ENCODE measurements at regions not wholly inside any gene's neighbourhood (a gene's known extent, or its start where the extent isn't known, plus 50 kb on each side); places are given as distances from the start of the nearest gene placed in this dataset.

GRCh38 chr7:15829691-15830090, 143.2 kb upstream of the MEOX2 start:
- DNase-seq (ENCODE audit: low read depth, low spot score) = no peak
- no peak for TF ChIP-seq CTCF (IDR thresholded peaks at IDR 0.05; ENCODE audit: low read depth, low read length)
- CTCF ChIA-PET = no interaction called here
- POLR2A ChIA-PET = no interaction called here
- Histone ChIP-seq H3K4me3 (ENCODE audit: low read depth, low read length) (no peak overlapping the region), H3K9me3 (ENCODE audit: control insufficient read depth, insufficient read depth, low read length) (no peaks in the 10 kb centered on the region), H3K27me3 (ENCODE audit: control insufficient read depth, insufficient read depth, low read length) (no peaks in the 10 kb centered on the region), H3K27ac (ENCODE audit: low read depth, low read length) (no peak overlapping the region)

DNA sequence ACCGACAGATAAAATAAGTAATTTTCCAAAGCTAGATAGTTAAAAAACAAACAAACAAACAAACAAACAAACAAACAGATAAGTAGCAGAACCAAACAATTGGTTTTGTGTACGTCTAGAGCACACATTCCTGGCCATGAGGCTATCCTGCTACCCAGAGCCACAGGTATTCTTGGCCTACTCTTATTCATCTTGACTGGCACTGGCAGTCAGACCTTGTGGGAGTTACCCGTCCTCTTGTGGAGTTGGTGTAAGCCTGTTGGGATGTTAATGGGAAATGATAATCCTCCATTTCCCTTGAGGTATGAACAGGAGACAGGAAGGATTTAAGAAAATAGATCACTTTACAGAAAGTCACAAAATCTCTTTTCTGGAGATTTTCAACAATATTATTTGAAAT, 142.4 kb upstream of the MEOX2 start:
- Histone ChIP-seq H3K9me3 (ENCODE audit: control insufficient read depth, insufficient read depth, low read length) (no peaks in the 10 kb centered on the region), H3K4me3 (ENCODE audit: low read depth, low read length) (no peak overlapping the region), H3K27me3 (ENCODE audit: control insufficient read depth, insufficient read depth, low read length) (no peaks in the 10 kb centered on the region), H3K27ac (ENCODE audit: low read depth, low read length) (no peak overlapping the region)
- DNase-seq (ENCODE audit: low read depth, low spot score) = no peak
- ChIA-PET CTCF (no interaction called here), POLR2A (no interaction called here)
- no peak for TF ChIP-seq CTCF (IDR thresholded peaks at IDR 0.05; ENCODE audit: low read depth, low read length)

GRCh38 chr7:15821484-15822427, 135.3 kb upstream of the MEOX2 start:
- Histone ChIP-seq H3K9me3 (ENCODE audit: control insufficient read depth, insufficient read depth, low read length) (no peaks in the 10 kb centered on the region), H3K27ac (ENCODE audit: low read depth, low read length) (no peak overlapping the region), H3K4me3 (ENCODE audit: low read depth, low read length) (no peak overlapping the region), H3K27me3 (ENCODE audit: control insufficient read depth, insufficient read depth, low read length) (no peaks in the 10 kb centered on the region)
- DNase-seq (ENCODE audit: low read depth, low spot score) = no peak
- ChIA-PET POLR2A (no interaction called here), CTCF (interaction anchor here (0.9 to 1.0 kb wide), 4 partner anchors 17 to 743 kb away, joined by 3 read pairs; no protein-coding TSS in a partner anchor)
- no peak for TF ChIP-seq CTCF (IDR thresholded peaks at IDR 0.05; ENCODE audit: low read depth, low read length)

- no peak for DNase-seq (ENCODE audit: low read depth, low spot score)
- Histone ChIP-seq H3K4me3 (ENCODE audit: low read depth, low read length) (no peak overlapping the region), H3K27ac (ENCODE audit: low read depth, low read length) (no peak overlapping the region), H3K27me3 (ENCODE audit: control insufficient read depth, insufficient read depth, low read length) (no peaks in the 10 kb centered on the region), H3K9me3 (ENCODE audit: control insufficient read depth, insufficient read depth, low read length) (no peaks in the 10 kb centered on the region)
- ChIA-PET CTCF (no interaction called here), POLR2A (no interaction called here)
- no peak for TF ChIP-seq CTCF (IDR thresholded peaks at IDR 0.05; ENCODE audit: low read depth, low read length)
Observed at GRCh38 chr7:15820319-15820718, 133.8 kb upstream of the MEOX2 start.

DNA sequence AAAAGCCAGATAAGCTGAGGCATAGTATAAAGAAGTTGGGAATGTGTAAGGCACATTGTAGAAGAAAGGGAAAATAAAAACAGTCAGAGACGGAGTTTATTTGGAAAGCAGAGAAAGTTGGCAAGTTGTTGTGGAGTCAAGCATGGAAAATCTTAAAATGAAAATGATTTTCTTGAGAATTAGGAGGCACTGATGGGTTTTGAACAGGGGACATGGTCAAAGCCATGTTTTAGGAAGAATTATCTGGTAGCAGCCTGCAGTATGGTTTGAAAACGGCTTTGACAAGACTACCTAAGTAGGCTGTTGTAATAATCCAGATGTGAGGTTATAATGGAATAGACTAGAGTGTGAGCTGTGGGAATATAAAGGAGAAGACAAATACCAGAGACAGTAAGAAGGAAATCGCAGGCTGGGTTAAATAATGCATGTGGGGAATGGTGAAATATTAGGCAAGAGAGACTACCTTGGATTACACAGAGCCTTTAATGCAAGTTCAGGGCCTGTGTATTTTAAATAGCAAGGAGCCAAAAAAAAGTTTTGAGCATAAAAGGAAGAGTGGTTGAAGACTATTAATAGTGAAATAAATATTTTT, 130.4 kb upstream of the MEOX2 start:
- CTCF ChIA-PET = no interaction called here
- no peak overlapping the region for H3K4me3 ChIP-seq (ENCODE audit: low read depth, low read length)
- H3K9me3 ChIP-seq (ENCODE audit: control insufficient read depth, insufficient read depth, low read length) = no peaks in the 10 kb centered on the region
- POLR2A ChIA-PET = no interaction called here
- DNase-seq (ENCODE audit: low read depth, low spot score) = no peak
- no peak overlapping the region for H3K27ac ChIP-seq (ENCODE audit: low read depth, low read length)
- no peak for TF ChIP-seq CTCF (IDR thresholded peaks at IDR 0.05; ENCODE audit: low read depth, low read length)
- H3K27me3 ChIP-seq (ENCODE audit: control insufficient read depth, insufficient read depth, low read length) = no peaks in the 10 kb centered on the region

All from AG04450 (cell line).